NT2/D1 (cell line): ENCODE measurements at regions not wholly inside any gene's neighbourhood (a gene's known extent, or its start where the extent isn't known, plus 50 kb on each side); places are given as distances from the start of the nearest gene placed in this dataset.

Source experiments
- SUZ12 ChIP-seq: IDR thresholded peaks from 2 replicates; pipeline ENCODE4 v1.6.1; 2011; ENCODE audit not compliant: insufficient read length, insufficient read depth; ENCODE audit errors: extremely low read depth
- YY1 ChIP-seq: IDR thresholded peaks from 2 replicates; pipeline ENCODE4 v1.6.1; 2011; ENCODE audit not compliant: insufficient read length, insufficient read depth
- ZNF274 ChIP-seq: IDR thresholded peaks from 2 replicates; pipeline ENCODE4 v1.6.1; 2011; ENCODE audit warnings: mild to moderate bottlenecking, low read depth, low read length

DNA sequence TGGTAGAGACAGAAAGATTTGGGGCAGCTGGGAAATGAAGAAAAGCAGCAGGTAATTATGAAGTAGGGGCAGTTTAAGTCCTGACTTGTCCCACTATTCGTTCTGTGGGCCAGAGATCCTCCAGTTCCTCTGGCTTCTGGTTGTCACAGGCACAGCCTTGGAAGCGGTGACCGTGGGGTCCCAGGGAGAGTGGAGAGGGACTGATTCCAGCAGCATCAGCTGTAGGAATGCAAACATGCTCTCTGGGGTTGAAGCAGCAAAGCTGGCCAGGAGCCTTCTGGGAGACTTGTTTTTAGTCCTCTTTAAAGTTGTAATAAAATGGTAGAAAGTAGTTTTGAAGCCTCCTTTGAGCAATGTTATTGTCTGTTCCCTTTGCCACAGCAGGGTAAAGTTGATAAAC is 488.0 kb downstream of the LMO4 start:
- TF ChIP-seq SUZ12 = no peak
- TF ChIP-seq ZNF274 = no peak
- no peak for TF ChIP-seq YY1
